HEK293 (cell line): ENCODE measurements at regions not wholly inside any gene's neighbourhood (a gene's known extent, or its start where the extent isn't known, plus 50 kb on each side); places are given as distances from the start of the nearest gene placed in this dataset.

Source experiments
- CTCF ChIA-PET: fragments of 350-600 bp; formaldehyde crosslinking; extraction: SDS; loops from one replicate; lab custom pipeline; 2021; ENCODE audit warnings: antibody characterized with exemption; lab: Yijun Ruan, JAX
- POLR2A ChIA-PET: fragments of 300-600 bp; formaldehyde crosslinking; extraction: SDS; loops from one replicate; lab custom pipeline; 2020; ENCODE audit warnings: antibody characterized with exemption, inconsistent platforms; lab: Yijun Ruan, JAX
- H3K27ac ChIP-seq: fragments of 200-500 bp; sonication (Bioruptor generic); 2 replicates; pipeline ENCODE4 v1.5.1; 2014; ENCODE audit warnings: low read depth, low read length, control low read depth, inconsistent platforms; ENCODE audit errors: extremely low read depth
- H3K36me3 ChIP-seq, 2 experiments: fragments of 200-500 bp in 1 of 2; sonication (Bioruptor generic) in 1 of 2; 1 replicate in 1 of 2; 2 replicates in 1 of 2; pipeline ENCODE4 v1.5.1; 2014 to 2017; ENCODE audit warnings: inconsistent platforms in 2 of 2, low read length in 2 of 2; ENCODE audit not compliant: control insufficient read depth in 2 of 2, insufficient read depth in 1 of 2
- H3K4me1 ChIP-seq: fragments of 200-500 bp; sonication (Bioruptor generic); 2 replicates; pipeline ENCODE4 v1.5.1; 2014; ENCODE audit warnings: mild to moderate bottlenecking, low read length, inconsistent platforms; ENCODE audit not compliant: control insufficient read depth, insufficient read depth
- H3K4me3 ChIP-seq: 2 replicates; pipeline ENCODE4 v1.5.1; 2011; ENCODE audit warnings: low read depth, mild to moderate bottlenecking, control low read depth, low read length, moderate library complexity
- H3K9me3 ChIP-seq: fragments of 200-500 bp; sonication (Bioruptor generic); 2 replicates; pipeline ENCODE4 v1.5.1; 2014; ENCODE audit warnings: low read depth, low read length, inconsistent platforms; ENCODE audit not compliant: control insufficient read depth, insufficient read depth
- FEZF1 ChIP-seq: fragments of 450-650 bp; formaldehyde crosslinking; IDR thresholded peaks from 2 replicates; pipeline ENCODE4 v1.5.1; 2016; ENCODE audit warnings: missing biosample characterization, missing genetic modification characterization
- SETDB1 ChIP-seq: IDR thresholded peaks from one replicate; pipeline ENCODE4 v1.6.1; 2017; ENCODE audit warnings: mild to moderate bottlenecking, low read length, moderate library complexity, mixed read lengths; ENCODE audit not compliant: insufficient read length
- SP7 ChIP-seq: fragments of 450-650 bp; formaldehyde crosslinking; IDR thresholded peaks from 2 replicates; pipeline ENCODE4 v1.5.1; 2016; ENCODE audit warnings: missing biosample characterization, missing genetic modification characterization
- ZBTB20 ChIP-seq: fragments of 450-650 bp; formaldehyde crosslinking; IDR thresholded peaks from 2 replicates; pipeline ENCODE4 v1.5.1; 2016; ENCODE audit warnings: missing biosample characterization, missing genetic modification characterization
- ZNF146 ChIP-seq: fragments of 450-650 bp; formaldehyde crosslinking; IDR thresholded peaks from 2 replicates; pipeline ENCODE4 v1.5.1; 2016; ENCODE audit warnings: missing biosample characterization, missing genetic modification characterization
- ZNF223 ChIP-seq: fragments of 450-650 bp; formaldehyde crosslinking; IDR thresholded peaks from 2 replicates; pipeline ENCODE4 v1.5.1; 2016; ENCODE audit warnings: missing biosample characterization, missing genetic modification characterization
- ZNF423 ChIP-seq: fragments of 450-650 bp; formaldehyde crosslinking; IDR thresholded peaks from 2 replicates; pipeline ENCODE4 v1.5.1; 2016; ENCODE audit warnings: missing biosample characterization, missing genetic modification characterization
- ZNF510 ChIP-seq: fragments of 450-650 bp; formaldehyde crosslinking; IDR thresholded peaks from 2 replicates; pipeline ENCODE4 v1.5.1; 2018; ENCODE audit warnings: mild to moderate bottlenecking, missing genetic modification characterization, missing biosample characterization; ENCODE audit not compliant: insufficient replicate concordance
- ZNF548 ChIP-seq: fragments of 450-650 bp; formaldehyde crosslinking; IDR thresholded peaks from 2 replicates; pipeline ENCODE4 v1.5.1; 2016; ENCODE audit warnings: missing biosample characterization, missing genetic modification characterization
- ZNF555 ChIP-seq: fragments of 450-650 bp; formaldehyde crosslinking; conservative IDR thresholded peaks from 2 replicates; pipeline ENCODE4 v1.5.1; 2017; ENCODE audit warnings: missing biosample characterization, mild to moderate bottlenecking, missing genetic modification characterization, inconsistent platforms
- ZNF596 ChIP-seq: fragments of 450-650 bp; IDR thresholded peaks from 2 replicates; pipeline ENCODE4 v1.5.0; 2018; ENCODE audit warnings: missing biosample characterization, mild to moderate bottlenecking, missing genetic modification characterization, moderate library complexity
- ZNF707 ChIP-seq: fragments of 450-650 bp; formaldehyde crosslinking; IDR thresholded peaks from 2 replicates; pipeline ENCODE4 v1.5.1; 2016; ENCODE audit warnings: missing biosample characterization, missing genetic modification characterization
- ZNF747 ChIP-seq: fragments of 450-650 bp; formaldehyde crosslinking; IDR thresholded peaks from 2 replicates; pipeline ENCODE4 v1.5.1; 2016; ENCODE audit warnings: missing biosample characterization, missing genetic modification characterization
- ZNF768 ChIP-seq: fragments of 450-650 bp; formaldehyde crosslinking; IDR thresholded peaks from 2 replicates; pipeline ENCODE4 v1.5.1; 2018; ENCODE audit warnings: missing biosample characterization, mild to moderate bottlenecking, missing genetic modification characterization
- ZNF837 ChIP-seq: fragments of 450-650 bp; formaldehyde crosslinking; IDR thresholded peaks from 2 replicates; pipeline ENCODE4 v1.5.1; 2016; ENCODE audit warnings: missing biosample characterization, missing genetic modification characterization
- TF ChIP-seq, protein P1 (sequence below): fragments of 450-650 bp; formaldehyde crosslinking; IDR thresholded peaks from 2 replicates; pipeline ENCODE4 v1.5.1; 2017; ENCODE audit warnings: missing biosample characterization, missing genetic modification characterization
- TF ChIP-seq, protein P2 (sequence below): fragments of 450-650 bp; formaldehyde crosslinking; IDR thresholded peaks from 2 replicates; pipeline ENCODE4 v1.5.1; 2016; ENCODE audit warnings: missing biosample characterization, missing genetic modification characterization
- TF ChIP-seq, protein P3 (sequence below): fragments of 450-650 bp; formaldehyde crosslinking; IDR thresholded peaks from 2 replicates; pipeline ENCODE4 v1.5.1; 2016; ENCODE audit warnings: missing biosample characterization, missing genetic modification characterization, low read depth

DNA sequence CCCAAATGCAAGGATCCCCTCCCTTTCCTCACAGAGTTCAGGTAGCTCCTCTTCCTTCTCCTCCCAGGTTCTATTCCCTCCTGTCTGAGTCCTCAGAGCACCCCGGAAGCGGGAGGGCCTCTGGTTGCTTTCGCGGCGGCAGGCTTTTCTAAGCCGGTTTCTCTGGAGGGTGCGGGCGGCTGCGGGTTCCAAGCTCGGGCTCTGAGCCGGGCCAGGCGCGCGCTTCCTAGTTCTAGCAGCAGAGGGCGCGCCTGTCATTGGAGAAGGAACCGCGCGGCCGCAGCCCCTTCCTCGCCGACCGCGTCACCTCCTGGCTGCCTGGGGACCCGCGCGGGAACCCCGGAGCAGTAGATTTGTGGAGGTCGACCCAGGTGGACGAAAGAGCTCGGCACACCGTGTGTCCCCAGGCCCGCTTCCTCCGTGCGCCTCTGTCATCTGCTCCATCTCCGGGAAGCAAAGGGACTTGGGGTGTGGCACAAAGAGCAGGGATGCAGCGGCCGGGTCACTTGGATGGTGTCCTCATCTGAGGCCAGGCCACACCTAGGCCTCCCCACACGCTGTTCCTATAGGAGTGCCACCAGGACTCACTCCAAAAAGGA, 389.0 kb upstream of the PODXL start (continued):
- TF ChIP-seq, protein P1, sequence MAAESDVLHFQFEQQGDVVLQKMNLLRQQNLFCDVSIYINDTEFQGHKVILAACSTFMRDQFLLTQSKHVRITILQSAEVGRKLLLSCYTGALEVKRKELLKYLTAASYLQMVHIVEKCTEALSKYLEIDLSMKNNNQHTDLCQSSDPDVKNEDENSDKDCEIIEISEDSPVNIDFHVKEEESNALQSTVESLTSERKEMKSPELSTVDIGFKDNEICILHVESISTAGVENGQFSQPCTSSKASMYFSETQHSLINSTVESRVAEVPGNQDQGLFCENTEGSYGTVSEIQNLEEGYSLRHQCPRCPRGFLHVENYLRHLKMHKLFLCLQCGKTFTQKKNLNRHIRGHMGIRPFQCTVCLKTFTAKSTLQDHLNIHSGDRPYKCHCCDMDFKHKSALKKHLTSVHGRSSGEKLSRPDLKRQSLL (tag by site-specific recombination): no peak
- TF ChIP-seq ZNF423 (tag by site-specific recombination) (peak; percentile 56; the same call in 1 of the 2 replicates), ZNF510 (tag by site-specific recombination) (no peak), ZNF596 (tag by site-specific recombination) (no peak), ZNF707 (tag by site-specific recombination) (no peak), ZNF146 (no peak)
- TF ChIP-seq, all 188 proteins: peak for 14

DNA sequence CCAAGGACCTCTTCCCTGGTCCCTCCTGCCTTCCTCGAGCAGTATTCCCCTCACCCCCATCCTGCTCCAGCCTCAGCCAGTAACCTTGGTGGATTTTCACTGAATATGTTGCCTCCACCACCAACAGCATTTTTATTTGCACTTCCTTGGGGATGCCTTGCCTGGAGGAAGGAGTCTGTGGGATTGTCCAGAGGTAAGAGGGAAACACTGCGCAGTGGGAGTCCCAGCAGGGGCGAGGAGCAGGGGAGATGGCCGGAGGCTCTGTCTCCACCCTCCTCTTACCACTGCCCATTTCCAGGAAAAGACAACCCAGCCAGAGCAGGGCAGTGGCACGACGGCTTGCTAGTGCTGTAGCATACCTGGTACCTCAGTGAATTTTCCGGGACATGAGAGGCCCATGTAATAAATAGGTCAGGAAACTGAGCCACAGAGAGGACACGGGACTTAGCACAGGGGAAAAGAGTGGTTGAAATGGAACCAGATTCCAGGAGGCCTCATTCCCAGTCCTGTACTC, 388.2 kb upstream of the PODXL start:
- Histone ChIP-seq H3K4me3 (no peak overlapping the region), H3K9me3 (no peaks in the 10 kb centered on the region), H3K27ac (no peak overlapping the region), H3K36me3 (no peaks in the 10 kb centered on the region), H3K4me1 (no peaks in the 10 kb centered on the region)
- ChIA-PET POLR2A (no interaction called here), CTCF (interaction anchor here (0.6 to 2.1 kb wide), 31 partner anchors 7 to 973 kb away, joined by 3 to 13 read pairs (median 3); no protein-coding TSS in a partner anchor)
- TF ChIP-seq ZNF548 (tag by site-specific recombination) (no peak), FEZF1 (tag by site-specific recombination) (no peak), ZNF837 (tag by site-specific recombination) (no peak)

DNA sequence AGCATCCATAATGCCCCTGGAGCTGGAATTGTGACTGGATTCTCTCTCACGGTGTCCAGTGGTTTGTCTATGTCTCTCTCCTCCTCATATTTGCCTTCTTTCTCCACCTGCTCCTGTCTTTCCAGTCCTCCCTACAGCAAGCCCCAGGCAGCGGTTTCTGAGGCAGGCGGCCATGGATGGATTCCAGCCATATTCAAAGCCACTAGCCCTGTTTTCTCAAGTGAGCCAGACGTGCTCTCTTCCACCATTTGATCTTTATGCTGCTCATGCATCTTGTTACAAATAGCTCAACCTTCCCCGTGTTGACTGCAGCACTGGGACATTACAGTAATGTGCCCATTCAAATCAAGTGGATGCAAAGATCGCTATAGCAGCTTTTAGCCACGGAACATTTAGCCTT, 387.2 kb upstream of the PODXL start:
- POLR2A ChIA-PET: no interaction called here
- CTCF ChIA-PET: interaction anchor here (0.7 to 2.1 kb wide), 6 partner anchors 61 to 1723 kb away, joined by 3 to 5 read pairs (median 3); no protein-coding TSS in a partner anchor
- TF ChIP-seq SP7 (tag by site-specific recombination): no peak
- TF ChIP-seq, protein P2, sequence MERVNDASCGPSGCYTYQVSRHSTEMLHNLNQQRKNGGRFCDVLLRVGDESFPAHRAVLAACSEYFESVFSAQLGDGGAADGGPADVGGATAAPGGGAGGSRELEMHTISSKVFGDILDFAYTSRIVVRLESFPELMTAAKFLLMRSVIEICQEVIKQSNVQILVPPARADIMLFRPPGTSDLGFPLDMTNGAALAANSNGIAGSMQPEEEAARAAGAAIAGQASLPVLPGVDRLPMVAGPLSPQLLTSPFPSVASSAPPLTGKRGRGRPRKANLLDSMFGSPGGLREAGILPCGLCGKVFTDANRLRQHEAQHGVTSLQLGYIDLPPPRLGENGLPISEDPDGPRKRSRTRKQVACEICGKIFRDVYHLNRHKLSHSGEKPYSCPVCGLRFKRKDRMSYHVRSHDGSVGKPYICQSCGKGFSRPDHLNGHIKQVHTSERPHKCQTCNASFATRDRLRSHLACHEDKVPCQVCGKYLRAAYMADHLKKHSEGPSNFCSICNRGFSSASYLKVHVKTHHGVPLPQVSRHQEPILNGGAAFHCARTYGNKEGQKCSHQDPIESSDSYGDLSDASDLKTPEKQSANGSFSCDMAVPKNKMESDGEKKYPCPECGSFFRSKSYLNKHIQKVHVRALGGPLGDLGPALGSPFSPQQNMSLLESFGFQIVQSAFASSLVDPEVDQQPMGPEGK (tag by site-specific recombination): no peak
- no peak for TF ChIP-seq ZNF747
- TF ChIP-seq SETDB1: no peak
- no peak for TF ChIP-seq ZNF837 (tag by site-specific recombination)
- no peak for TF ChIP-seq ZNF223 (tag by site-specific recombination)
- TF ChIP-seq ZNF707 (tag by site-specific recombination): no peak
- TF ChIP-seq, protein P3, sequence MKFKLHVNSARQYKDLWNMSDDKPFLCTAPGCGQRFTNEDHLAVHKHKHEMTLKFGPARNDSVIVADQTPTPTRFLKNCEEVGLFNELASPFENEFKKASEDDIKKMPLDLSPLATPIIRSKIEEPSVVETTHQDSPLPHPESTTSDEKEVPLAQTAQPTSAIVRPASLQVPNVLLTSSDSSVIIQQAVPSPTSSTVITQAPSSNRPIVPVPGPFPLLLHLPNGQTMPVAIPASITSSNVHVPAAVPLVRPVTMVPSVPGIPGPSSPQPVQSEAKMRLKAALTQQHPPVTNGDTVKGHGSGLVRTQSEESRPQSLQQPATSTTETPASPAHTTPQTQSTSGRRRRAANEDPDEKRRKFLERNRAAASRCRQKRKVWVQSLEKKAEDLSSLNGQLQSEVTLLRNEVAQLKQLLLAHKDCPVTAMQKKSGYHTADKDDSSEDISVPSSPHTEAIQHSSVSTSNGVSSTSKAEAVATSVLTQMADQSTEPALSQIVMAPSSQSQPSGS: no peak
- TF ChIP-seq ZNF768 (tag by site-specific recombination): no peak
- no peak for TF ChIP-seq ZBTB20
- no peak for TF ChIP-seq ZNF555 (tag by site-specific recombination)
- no peak for TF ChIP-seq ZNF146
- Histone ChIP-seq H3K4me3 (no peak overlapping the region), H3K9me3 (no peaks in the 10 kb centered on the region), H3K4me1 (no peaks in the 10 kb centered on the region), H3K27ac (no peak overlapping the region), H3K36me3 (no peaks in the 10 kb centered on the region)
